GM21447 (cell line): ENCODE measurements at regions not wholly inside any gene's neighbourhood (a gene's known extent, or its start where the extent isn't known, plus 50 kb on each side); places are given as distances from the start of the nearest gene placed in this dataset.
"Not testable (repeated sequence)": the region's sequence is repeated elsewhere in the genome, so short reads cannot be mapped to it uniquely, and the experiment has no call there.

ENCODE experiments used
- ATAC-seq: cut with Tn5 transposase; IDR thresholded peaks from one replicate; pipeline ENCODE4 v1.9.1; 2021; ENCODE audit not compliant: unreplicated experiment

- ATAC-seq = no peak
These were observed 60.0 kb downstream of the DMAC1 start for GRCh38 chr9:7739595-7739994.

GRCh38 chr9:7735311-7735710 lies 64.3 kb downstream of the DMAC1 start:
- ATAC-seq = no peak

GRCh38 chr9:7730164-7730445 lies 69.5 kb downstream of the DMAC1 start:
- no peak for ATAC-seq

GRCh38 chr9:7729371-7730163 lies 70.0 kb downstream of the DMAC1 start:
- no peak for ATAC-seq

- no peak for ATAC-seq
These were observed 78.3 kb downstream of the DMAC1 start for GRCh38 chr9:7721291-7721690.

- not testable (repeated sequence) for ATAC-seq
These were observed 86.5 kb downstream of the DMAC1 start for GRCh38 chr9:7713088-7713487.

GRCh38 chr9:7710686-7711085 lies 88.9 kb downstream of the DMAC1 start:
- ATAC-seq = no peak

GRCh38 chr9:7707934-7708333 lies 91.6 kb downstream of the DMAC1 start:
- ATAC-seq = no peak

- ATAC-seq = no peak
These were observed 95.0 kb downstream of the DMAC1 start for GRCh38 chr9:7704543-7704942.

GRCh38 chr9:7691909-7692308 lies 107.7 kb downstream of the DMAC1 start:
- ATAC-seq = no peak

- ATAC-seq = no peak
These were observed 109.6 kb downstream of the DMAC1 start for GRCh38 chr9:7690014-7690413.

- no peak for ATAC-seq
These were observed 111.0 kb downstream of the DMAC1 start for GRCh38 chr9:7688626-7689025.

GRCh38 chr9:7676609-7677156 lies 122.9 kb downstream of the DMAC1 start:
- ATAC-seq = no peak

- ATAC-seq = no peak
These were observed 127.7 kb downstream of the DMAC1 start for GRCh38 chr9:7671847-7672246.

- no peak for ATAC-seq
These were observed 131.0 kb downstream of the DMAC1 start for GRCh38 chr9:7668541-7668940.

GRCh38 chr9:7665874-7666273 lies 133.7 kb downstream of the DMAC1 start:
- no peak for ATAC-seq

- no peak for ATAC-seq
These were observed 139.8 kb downstream of the DMAC1 start for GRCh38 chr9:7659766-7660165.

- no peak for ATAC-seq
These were observed 142.9 kb downstream of the DMAC1 start for GRCh38 chr9:7656636-7657035.

GRCh38 chr9:7653262-7653661 lies 146.3 kb downstream of the DMAC1 start:
- no peak for ATAC-seq

GRCh38 chr9:7640231-7640630 lies 159.3 kb downstream of the DMAC1 start:
- ATAC-seq = no peak

- ATAC-seq = no peak
These were observed 160.1 kb downstream of the DMAC1 start for GRCh38 chr9:7639471-7639870.

GRCh38 chr9:7636838-7637467 lies 162.6 kb downstream of the DMAC1 start:
- no peak for ATAC-seq

GRCh38 chr9:7636309-7636708 lies 163.3 kb downstream of the DMAC1 start:
- ATAC-seq = no peak
